K562 (cell line): ENCODE measurements at regions not wholly inside any gene's neighbourhood (a gene's known extent, or its start where the extent isn't known, plus 50 kb on each side); places are given as distances from the start of the nearest gene placed in this dataset.

Experiments used
- FOS ChIP-seq: IDR thresholded peaks from 3 replicates; pipeline ENCODE4 v1.6.1; 2011; ENCODE audit not compliant: insufficient read length; ENCODE audit errors: extremely low read depth
- MCM7 ChIP-seq, 2 experiments: fragments of 450-650 bp; IDR thresholded peaks; 2 replicates each; pipeline ENCODE4 v1.6.1; 2016 to 2018
- NR2C1 ChIP-seq, 2 experiments: fragments of 450-650 bp; IDR thresholded peaks; 2 replicates each; pipeline ENCODE4 v1.6.1; 2017; ENCODE audit warnings: mild to moderate bottlenecking in 2 of 2, antibody characterized with exemption in 1 of 2, inconsistent platforms in 1 of 2, missing compliant biosample characterization in 1 of 2, missing genetic modification characterization in 1 of 2
- SMAD3 ChIP-seq: fragments of 450-650 bp; formaldehyde crosslinking; conservative IDR thresholded peaks from 2 replicates; pipeline ENCODE4 v1.4.0; 2020; ENCODE audit warnings: mild to moderate bottlenecking
- ZBTB1 ChIP-seq: sonication (generic); formaldehyde crosslinking; IDR thresholded peaks from 2 replicates; pipeline ENCODE4 v1.8.1; 2023; ENCODE audit warnings: missing genetic modification reagents, low read depth, mild to moderate bottlenecking, borderline replicate concordance
- ZNF175 ChIP-seq: fragments of 200-800 bp; sonication (Bioruptor generic); IDR thresholded peaks from 2 replicates; pipeline ENCODE4 v1.6.1; 2016; ENCODE audit warnings: low read depth, mild to moderate bottlenecking, missing genetic modification characterization, missing compliant biosample characterization
- ZNF324 ChIP-seq: fragments of 250-450 bp; sonication (Bioruptor Pico); IDR thresholded peaks from 2 replicates; pipeline ENCODE4 v1.4.0; 2020; ENCODE audit warnings: mild to moderate bottlenecking
- TF ChIP-seq, protein P1 (sequence below): sonication (generic); formaldehyde crosslinking; IDR thresholded peaks from 2 replicates; pipeline ENCODE4 v1.8.0; 2022; ENCODE audit warnings: mild to moderate bottlenecking, missing genetic modification reagents
- TF ChIP-seq, protein P2 (sequence below): IDR thresholded peaks from 3 replicates; pipeline ENCODE4 v1.6.1; 2011; ENCODE audit warnings: borderline replicate concordance, mild to moderate bottlenecking, moderate library complexity; ENCODE audit not compliant: insufficient read length; ENCODE audit errors: extremely low read depth
- TF ChIP-seq, protein P3 (sequence below): fragments of 250-450 bp; sonication (Bioruptor Pico); IDR thresholded peaks from 2 replicates; pipeline ENCODE4 v1.4.0; 2020; ENCODE audit warnings: mild to moderate bottlenecking

DNA sequence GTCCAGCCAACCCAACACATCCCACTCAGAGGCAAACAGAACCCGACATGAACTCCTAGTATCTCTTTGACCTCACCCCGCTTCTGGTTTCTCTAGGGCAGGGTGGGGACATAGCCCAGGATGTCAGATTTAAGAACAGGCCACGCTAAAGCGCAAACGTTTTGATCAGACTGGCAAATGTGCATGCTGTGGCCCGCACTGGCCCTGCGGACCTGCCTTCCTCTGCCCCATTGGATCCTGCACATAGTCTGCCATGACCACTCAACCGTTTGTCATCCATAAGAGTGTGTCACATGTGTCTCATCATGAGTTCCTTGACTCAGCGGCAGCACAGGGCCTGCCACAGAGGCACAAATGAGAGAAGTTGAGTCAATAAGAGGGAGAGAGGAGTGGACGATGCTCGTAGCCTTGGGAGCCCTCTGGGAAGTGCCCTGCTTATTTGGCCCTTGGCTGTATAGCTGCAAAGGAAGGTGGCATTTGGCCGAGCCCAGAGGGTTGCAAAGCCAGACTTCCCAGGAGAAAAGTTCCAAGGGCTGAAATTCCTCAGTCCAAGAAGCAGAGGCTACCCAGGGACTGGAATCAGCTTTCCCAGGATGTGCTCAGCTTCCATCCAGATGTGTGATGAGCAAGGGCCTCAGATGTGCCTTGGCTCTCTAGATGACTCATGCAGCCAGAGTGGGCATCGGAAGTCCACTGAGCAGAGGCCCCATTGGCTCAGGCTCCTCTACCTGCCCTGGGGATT lies 55.5 kb upstream of the SLCO2A1 start (continued):
- TF ChIP-seq ZNF175 (CRISPR knock-in tag) (no peak), ZNF324 (CRISPR knock-in tag) (no peak), FOS (no peak), SMAD3 (CRISPR knock-in tag) (no peak), NR2C1 (IDR thresholded peaks at IDR 0.05) (no peak), NR2C1 (tag; IDR thresholded peaks at IDR 0.05) (no peak), MCM7 (IDR thresholded peaks at IDR 0.05) (no peak), ZBTB1 (CRISPR knock-in tag) (no peak)
- TF ChIP-seq, protein P1, sequence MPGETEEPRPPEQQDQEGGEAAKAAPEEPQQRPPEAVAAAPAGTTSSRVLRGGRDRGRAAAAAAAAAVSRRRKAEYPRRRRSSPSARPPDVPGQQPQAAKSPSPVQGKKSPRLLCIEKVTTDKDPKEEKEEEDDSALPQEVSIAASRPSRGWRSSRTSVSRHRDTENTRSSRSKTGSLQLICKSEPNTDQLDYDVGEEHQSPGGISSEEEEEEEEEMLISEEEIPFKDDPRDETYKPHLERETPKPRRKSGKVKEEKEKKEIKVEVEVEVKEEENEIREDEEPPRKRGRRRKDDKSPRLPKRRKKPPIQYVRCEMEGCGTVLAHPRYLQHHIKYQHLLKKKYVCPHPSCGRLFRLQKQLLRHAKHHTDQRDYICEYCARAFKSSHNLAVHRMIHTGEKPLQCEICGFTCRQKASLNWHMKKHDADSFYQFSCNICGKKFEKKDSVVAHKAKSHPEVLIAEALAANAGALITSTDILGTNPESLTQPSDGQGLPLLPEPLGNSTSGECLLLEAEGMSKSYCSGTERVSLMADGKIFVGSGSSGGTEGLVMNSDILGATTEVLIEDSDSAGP (CRISPR knock-in tag) = no peak
- TF ChIP-seq, protein P2, sequence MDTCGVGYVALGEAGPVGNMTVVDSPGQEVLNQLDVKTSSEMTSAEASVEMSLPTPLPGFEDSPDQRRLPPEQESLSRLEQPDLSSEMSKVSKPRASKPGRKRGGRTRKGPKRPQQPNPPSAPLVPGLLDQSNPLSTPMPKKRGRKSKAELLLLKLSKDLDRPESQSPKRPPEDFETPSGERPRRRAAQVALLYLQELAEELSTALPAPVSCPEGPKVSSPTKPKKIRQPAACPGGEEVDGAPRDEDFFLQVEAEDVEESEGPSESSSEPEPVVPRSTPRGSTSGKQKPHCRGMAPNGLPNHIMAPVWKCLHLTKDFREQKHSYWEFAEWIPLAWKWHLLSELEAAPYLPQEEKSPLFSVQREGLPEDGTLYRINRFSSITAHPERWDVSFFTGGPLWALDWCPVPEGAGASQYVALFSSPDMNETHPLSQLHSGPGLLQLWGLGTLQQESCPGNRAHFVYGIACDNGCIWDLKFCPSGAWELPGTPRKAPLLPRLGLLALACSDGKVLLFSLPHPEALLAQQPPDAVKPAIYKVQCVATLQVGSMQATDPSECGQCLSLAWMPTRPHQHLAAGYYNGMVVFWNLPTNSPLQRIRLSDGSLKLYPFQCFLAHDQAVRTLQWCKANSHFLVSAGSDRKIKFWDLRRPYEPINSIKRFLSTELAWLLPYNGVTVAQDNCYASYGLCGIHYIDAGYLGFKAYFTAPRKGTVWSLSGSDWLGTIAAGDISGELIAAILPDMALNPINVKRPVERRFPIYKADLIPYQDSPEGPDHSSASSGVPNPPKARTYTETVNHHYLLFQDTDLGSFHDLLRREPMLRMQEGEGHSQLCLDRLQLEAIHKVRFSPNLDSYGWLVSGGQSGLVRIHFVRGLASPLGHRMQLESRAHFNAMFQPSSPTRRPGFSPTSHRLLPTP = no peak
- TF ChIP-seq, protein P3, sequence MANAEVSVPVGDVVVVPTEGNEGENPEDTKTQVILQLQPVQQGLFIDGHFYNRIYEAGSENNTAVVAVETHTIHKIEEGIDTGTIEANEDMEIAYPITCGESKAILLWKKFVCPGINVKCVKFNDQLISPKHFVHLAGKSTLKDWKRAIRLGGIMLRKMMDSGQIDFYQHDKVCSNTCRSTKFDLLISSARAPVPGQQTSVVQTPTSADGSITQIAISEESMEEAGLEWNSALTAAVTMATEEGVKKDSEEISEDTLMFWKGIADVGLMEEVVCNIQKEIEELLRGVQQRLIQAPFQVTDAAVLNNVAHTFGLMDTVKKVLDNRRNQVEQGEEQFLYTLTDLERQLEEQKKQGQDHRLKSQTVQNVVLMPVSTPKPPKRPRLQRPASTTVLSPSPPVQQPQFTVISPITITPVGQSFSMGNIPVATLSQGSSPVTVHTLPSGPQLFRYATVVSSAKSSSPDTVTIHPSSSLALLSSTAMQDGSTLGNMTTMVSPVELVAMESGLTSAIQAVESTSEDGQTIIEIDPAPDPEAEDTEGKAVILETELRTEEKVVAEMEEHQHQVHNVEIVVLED (CRISPR knock-in tag) = no peak
